Transverse colon (tissue), 4 donors: ENCODE measurements at regions not wholly inside any gene's neighbourhood (a gene's known extent, or its start where the extent isn't known, plus 50 kb on each side); places are given as distances from the start of the nearest gene placed in this dataset.

Experiments
- DNase-seq: peaks from one replicate; pipeline ENCODE4 v3.0.0-alpha.2; 2019
- H3K27ac ChIP-seq, 4 donors: fragments of 200-600 bp; sonication (generic); 2 replicates each; pipeline ENCODE4 v1.5.1; 2016 to 2018; ENCODE audit warnings: inconsistent platforms in 4 of 4
- H3K27me3 ChIP-seq: fragments of 200-600 bp; sonication (generic); 2 replicates; pipeline ENCODE4 v1.5.1; 2017; ENCODE audit warnings: inconsistent platforms
- H3K36me3 ChIP-seq, 4 donors: fragments of 200-600 bp; sonication (generic); 2 replicates each; pipeline ENCODE4 v1.5.1; 2017 to 2019; ENCODE audit warnings: inconsistent platforms in 4 of 4
- H3K4me1 ChIP-seq, 4 donors: fragments of 200-600 bp; sonication (generic); 2 replicates each; pipeline ENCODE4 v1.5.1; 2017 to 2020; ENCODE audit warnings: inconsistent platforms in 4 of 4
- H3K4me3 ChIP-seq, 4 donors: fragments of 200-600 bp; sonication (generic); 1 replicate in 1 of 4; 2 replicates in 3 of 4; pipeline versions ENCODE4 v1.5.1 to v1.6.1; 2017 to 2019; ENCODE audit warnings: inconsistent platforms in 4 of 4
- H3K9me3 ChIP-seq, 2 donors: fragments of 200-600 bp; sonication (generic); 2 replicates each; pipeline ENCODE4 v1.5.1; 2017 to 2019; ENCODE audit warnings: inconsistent platforms in 2 of 2
- EP300 ChIP-seq: sonication (generic); formaldehyde crosslinking; IDR thresholded peaks from one replicate; pipeline ENCODE4 v1.6.1; 2017; ENCODE audit warnings: antibody characterized with exemption, low read depth
- POLR2A ChIP-seq: fragments of 450-650 bp; IDR thresholded peaks from one replicate; pipeline ENCODE4 v1.6.1; 2016; ENCODE audit warnings: antibody characterized with exemption, mild to moderate bottlenecking, moderate library complexity
- POLR2AphosphoS5 ChIP-seq, 3 donors: sonication (generic); formaldehyde crosslinking; IDR thresholded peaks; one replicate each; pipeline ENCODE4 v1.6.1; 2016; ENCODE audit warnings: antibody characterized with exemption in 3 of 3
- WGBS, 2 donors: methylation state at CpG; one replicate each; pipeline ENCODE4 v1.1.5; 2018; ENCODE audit warnings: low coverage in 1 of 2; 5-methylcytosine and 5-hydroxymethylcytosine counted together
- in situ Hi-C, 4 donors: fragments of 200-750 bp; cut with MboI; loops; one replicate each; pipeline versions ENCODE4 v1.15.0 to v1.15.1; 2017; ENCODE audit warnings: low sequenced_read_pairs in 3 of 4, low pct_ligation_motif_present in 1 of 4, low pct_unique_long_range_greater_than_20kb in 1 of 4
- intact Hi-C: fragments of 100-400 bp; cut with DNase I; formaldehyde crosslinking; loops from one replicate; pipeline ENCODE4 v1.15.1; 2023; ENCODE audit warnings: low total_unique reads
- TF ChIP-seq, protein P1 (sequence below), 5 experiments: fragments of 200-600 bp in 3 of 5; fragments of 450-650 bp in 2 of 5; sonication (generic) in 3 of 5; IDR thresholded peaks; 1 replicate in 2 of 5; 2 replicates in 3 of 5; pipeline ENCODE4 v1.5.1; 2016 to 2017; ENCODE audit warnings: antibody characterized with exemption in 5 of 5, inconsistent platforms in 3 of 5, mild to moderate bottlenecking in 2 of 5, moderate library complexity in 1 of 5

DNA sequence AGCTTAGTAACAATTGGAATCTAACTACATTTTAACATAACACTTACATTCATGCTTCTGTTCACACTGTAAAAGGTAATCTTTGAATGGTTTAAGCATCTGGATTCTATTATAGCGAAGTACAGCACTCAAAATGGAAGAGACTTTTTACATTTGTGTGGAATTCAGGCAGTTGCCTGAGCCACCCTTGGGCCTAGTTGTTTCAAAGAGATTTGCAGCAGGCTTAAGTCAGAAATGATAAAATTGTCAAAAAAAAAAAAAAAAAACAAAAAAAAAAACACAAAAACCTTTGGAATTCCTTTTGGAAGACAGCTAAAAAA lies 199.9 kb downstream of the LYPLAL1 start:
- in situ Hi-C loops, result no loop called here
- H3K4me3 ChIP-seq, result no peak overlapping the region
- no peaks in the 10 kb centered on the region for H3K9me3 ChIP-seq
- intact Hi-C loops, result no loop called here
- H3K36me3 ChIP-seq, result no peaks in the 10 kb centered on the region
- 78 to 79% methylated on average over 1 of the region's 1 CpG for WGBS, 2 donors
- H3K4me1 ChIP-seq, result no peaks in the 10 kb centered on the region
- no peaks in the 10 kb centered on the region for H3K27me3 ChIP-seq
- H3K27ac ChIP-seq, result no peak overlapping the region
- TF ChIP-seq POLR2A (no peak), EP300 (no peak), POLR2AphosphoS5 (IDR thresholded peaks at IDR 0.05) (no peak)
- TF ChIP-seq, protein P1, sequence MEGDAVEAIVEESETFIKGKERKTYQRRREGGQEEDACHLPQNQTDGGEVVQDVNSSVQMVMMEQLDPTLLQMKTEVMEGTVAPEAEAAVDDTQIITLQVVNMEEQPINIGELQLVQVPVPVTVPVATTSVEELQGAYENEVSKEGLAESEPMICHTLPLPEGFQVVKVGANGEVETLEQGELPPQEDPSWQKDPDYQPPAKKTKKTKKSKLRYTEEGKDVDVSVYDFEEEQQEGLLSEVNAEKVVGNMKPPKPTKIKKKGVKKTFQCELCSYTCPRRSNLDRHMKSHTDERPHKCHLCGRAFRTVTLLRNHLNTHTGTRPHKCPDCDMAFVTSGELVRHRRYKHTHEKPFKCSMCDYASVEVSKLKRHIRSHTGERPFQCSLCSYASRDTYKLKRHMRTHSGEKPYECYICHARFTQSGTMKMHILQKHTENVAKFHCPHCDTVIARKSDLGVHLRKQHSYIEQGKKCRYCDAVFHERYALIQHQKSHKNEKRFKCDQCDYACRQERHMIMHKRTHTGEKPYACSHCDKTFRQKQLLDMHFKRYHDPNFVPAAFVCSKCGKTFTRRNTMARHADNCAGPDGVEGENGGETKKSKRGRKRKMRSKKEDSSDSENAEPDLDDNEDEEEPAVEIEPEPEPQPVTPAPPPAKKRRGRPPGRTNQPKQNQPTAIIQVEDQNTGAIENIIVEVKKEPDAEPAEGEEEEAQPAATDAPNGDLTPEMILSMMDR (IDR thresholded peaks at IDR 0.05), result no peak
- DNase-seq, result no peak

DNA sequence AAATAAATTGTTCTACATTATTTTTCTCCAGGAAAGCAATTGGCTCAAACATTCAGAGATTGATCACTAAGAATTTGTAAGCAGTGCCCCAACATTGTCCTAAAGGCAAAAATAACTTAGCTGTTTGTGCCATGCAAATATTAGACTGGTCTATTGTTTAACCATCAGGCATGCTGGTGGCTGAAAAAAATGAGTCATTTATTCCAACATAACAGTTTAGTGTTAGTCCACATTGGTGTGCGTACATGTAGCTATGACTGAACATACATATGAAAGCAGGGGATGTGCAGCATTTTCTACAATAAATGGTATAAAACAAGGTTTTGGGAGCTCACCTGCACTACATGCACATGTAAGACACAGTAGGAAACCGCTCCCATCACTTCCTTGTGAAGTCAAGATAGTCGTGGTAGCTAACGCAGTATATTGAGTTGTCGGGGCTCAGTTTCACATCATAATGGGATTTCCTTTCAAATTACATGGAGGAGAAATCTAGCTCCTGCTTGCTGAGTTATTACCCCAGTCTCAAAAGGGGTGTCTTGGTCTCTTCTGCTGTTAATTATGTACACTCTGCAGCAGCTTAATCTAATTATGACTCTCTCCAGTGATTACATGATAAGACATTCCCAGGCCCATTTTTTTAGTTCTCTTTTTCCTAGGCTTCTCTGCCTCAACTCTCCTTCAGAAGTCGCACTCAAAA lies 199.4 kb downstream of the LYPLAL1 start:
- intact Hi-C loops, result no loop called here
- 89 to 92% methylated on average over 6 of the region's 6 CpGs for WGBS, 2 donors

DNA sequence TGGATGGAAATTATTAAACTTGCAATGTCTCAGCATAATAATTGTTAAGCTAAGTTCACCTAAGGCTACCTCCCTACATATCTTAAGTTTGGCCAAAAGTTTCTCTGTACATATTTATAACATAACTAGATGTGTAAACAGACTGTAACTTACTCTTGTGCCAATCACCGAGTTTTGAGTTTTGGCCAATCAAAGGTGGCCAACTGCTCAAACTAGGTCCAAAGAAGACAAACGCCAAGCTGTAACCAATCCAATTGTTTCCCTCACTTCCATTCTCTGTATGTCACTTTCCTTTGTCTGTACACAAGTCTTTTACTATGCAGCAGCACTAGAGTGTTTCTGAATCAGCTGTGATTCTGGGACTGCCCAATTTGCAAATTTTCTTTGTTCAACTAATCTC lies 197.8 kb downstream of the LYPLAL1 start:
- H3K4me3 ChIP-seq, result no peak overlapping the region
- H3K27me3 ChIP-seq, result no peaks in the 10 kb centered on the region
- no peaks in the 10 kb centered on the region for H3K9me3 ChIP-seq
- no peaks in the 10 kb centered on the region for H3K4me1 ChIP-seq
- WGBS, 2 donors, result 74 to 83% methylated on average over 2 of the region's 2 CpGs
- no peak overlapping the region for H3K27ac ChIP-seq
- no peaks in the 10 kb centered on the region for H3K36me3 ChIP-seq
- in situ Hi-C loops (no loop called here), intact Hi-C loops (no loop called here)
- TF ChIP-seq EP300 (no peak), POLR2AphosphoS5 (IDR thresholded peaks at IDR 0.05) (no peak)
- DNase-seq, result no peak

More for the DNA sequence above, 199.4 kb downstream of the LYPLAL1 start:
- H3K4me3 ChIP-seq, result no peak overlapping the region
- H3K4me1 ChIP-seq, result no peaks in the 10 kb centered on the region
- no peaks in the 10 kb centered on the region for H3K27me3 ChIP-seq
- no peaks in the 10 kb centered on the region for H3K9me3 ChIP-seq
- no peak overlapping the region for H3K27ac ChIP-seq
- no peaks in the 10 kb centered on the region for H3K36me3 ChIP-seq
- in situ Hi-C loops, result no loop called here
- no peak for DNase-seq
- TF ChIP-seq, protein P1 (IDR thresholded peaks at IDR 0.05), result no peak
- no peak for TF ChIP-seq POLR2AphosphoS5 (IDR thresholded peaks at IDR 0.05)
- TF ChIP-seq POLR2A, result no peak
- no peak for TF ChIP-seq EP300

DNA sequence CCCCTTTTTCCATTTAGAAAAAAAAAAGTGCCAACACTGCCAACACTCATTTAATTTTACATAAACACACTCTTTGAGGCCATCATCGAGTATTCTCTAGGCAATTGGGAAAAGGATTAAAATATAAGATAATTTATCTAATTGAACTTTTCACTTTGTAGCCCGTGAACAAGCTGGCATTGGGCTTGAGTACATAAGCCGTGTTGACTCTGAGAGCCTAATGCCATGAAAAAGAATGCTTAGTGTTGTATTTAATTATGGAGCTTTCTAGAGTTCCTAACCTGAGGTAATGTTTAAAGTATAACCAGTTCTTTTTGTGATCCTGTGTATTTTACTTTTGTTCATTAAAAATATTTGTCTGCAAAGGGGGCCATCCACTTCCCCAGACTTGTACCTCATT lies 193.8 kb downstream of the LYPLAL1 start:
- H3K9me3 ChIP-seq, result no peaks in the 10 kb centered on the region
- no peak overlapping the region for H3K27ac ChIP-seq
- in situ Hi-C loops, result no loop called here
- no peak for DNase-seq
- H3K36me3 ChIP-seq, result no peaks in the 10 kb centered on the region
- no peak for TF ChIP-seq POLR2A
- TF ChIP-seq POLR2AphosphoS5 (IDR thresholded peaks at IDR 0.05), result no peak
- no peak for TF ChIP-seq EP300
- TF ChIP-seq, protein P1 (IDR thresholded peaks at IDR 0.05), result no peak
- 68 to 69% methylated on average over 2 to 3 of the region's 3 CpGs for WGBS, 2 donors
- H3K4me1 ChIP-seq, result no peaks in the 10 kb centered on the region
- intact Hi-C loops, result no loop called here
- H3K4me3 ChIP-seq, result no peak overlapping the region
- H3K27me3 ChIP-seq, result no peaks in the 10 kb centered on the region

DNA sequence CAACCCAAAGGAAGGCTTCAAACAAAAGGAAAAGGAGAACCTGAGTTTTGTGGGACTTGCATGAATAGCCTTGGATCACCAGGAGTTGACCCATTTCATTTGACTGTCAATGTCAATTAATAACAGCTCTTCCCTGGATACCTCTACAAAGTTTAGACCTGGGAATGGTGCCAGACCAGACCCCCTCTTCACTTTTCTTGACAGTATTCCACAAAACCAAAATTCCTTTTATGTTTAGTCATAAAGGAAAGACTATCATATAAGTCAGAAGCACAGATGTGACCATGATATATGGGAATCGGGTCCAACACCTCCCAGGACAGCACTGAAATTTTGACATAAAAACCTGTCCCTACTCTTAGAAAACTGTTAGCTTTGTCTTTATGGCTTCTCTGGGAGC lies 191.8 kb downstream of the LYPLAL1 start:
- no peaks in the 10 kb centered on the region for H3K9me3 ChIP-seq
- in situ Hi-C loops (no loop called here), intact Hi-C loops (no loop called here)
- WGBS, 2 donors, result 100% methylated on average over 1 of the region's 1 CpG
- H3K4me3 ChIP-seq, result no peak overlapping the region
- H3K27ac ChIP-seq, result no peak overlapping the region
- no peaks in the 10 kb centered on the region for H3K27me3 ChIP-seq
- no peaks in the 10 kb centered on the region for H3K4me1 ChIP-seq
- no peak for DNase-seq
- TF ChIP-seq POLR2A, result no peak
- TF ChIP-seq POLR2AphosphoS5 (IDR thresholded peaks at IDR 0.05), result no peak
- TF ChIP-seq, protein P1 (IDR thresholded peaks at IDR 0.05), result no peak
- no peak for TF ChIP-seq EP300
- H3K36me3 ChIP-seq, result no peaks in the 10 kb centered on the region
